ENCODE measurements at regions not wholly inside any gene's neighbourhood (a gene's known extent, or its start where the extent isn't known, plus 50 kb on each side); places are given as distances from the start of the nearest gene placed in this dataset.

DNA sequence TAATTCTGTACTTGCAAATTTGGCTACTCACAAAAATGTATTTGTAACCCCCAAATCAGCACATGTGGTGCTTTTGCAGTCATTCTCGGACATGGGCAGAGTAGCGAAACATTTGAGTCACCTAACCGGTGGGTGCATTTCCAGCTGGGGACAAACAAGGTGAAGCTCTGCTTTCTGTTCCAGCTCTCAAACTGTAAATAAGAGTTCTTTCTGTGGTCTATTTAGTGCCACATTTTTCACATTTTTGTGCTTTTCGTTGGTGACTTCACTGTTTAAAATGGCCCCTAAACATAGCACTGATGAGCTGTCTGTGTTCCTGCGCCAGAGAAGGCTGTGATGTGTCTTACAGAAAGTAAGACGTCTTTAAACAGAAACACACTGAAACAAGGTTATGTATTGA is 244.5 kb downstream of the CDC5L start:
- DNase-seq (ENCODE audit: low read depth, low spot score) (no peak), ATAC-seq (no peak)
- POLR2A ChIA-PET: no interaction called here
- Histone ChIP-seq H3K4me1 (ENCODE audit: control insufficient read depth, insufficient read depth, low read length) (no peaks in the 10 kb centered on the region; the same call in 1 of the 2 replicates), H3K36me3 (ENCODE audit: control insufficient read depth, insufficient read depth, low read length) (no peaks in the 10 kb centered on the region), H3K4me3 (ENCODE audit: low read depth in 2 of 2, low read length in 2 of 2) (no peak overlapping the region), H3K9me3 (ENCODE audit: control insufficient read depth, insufficient read depth, low read depth, low read length) (no peaks in the 10 kb centered on the region), H3K27me3 (ENCODE audit: control insufficient read depth, insufficient read depth, low read length) (peaks cover 2% of the 10 kb centered on the region; the same call in 1 of the 2 replicates), H3K27ac (ENCODE audit: low read length) (no peak overlapping the region)
- TF ChIP-seq POLR2AphosphoS5 (IDR thresholded peaks at IDR 0.05; ENCODE audit: low read depth, low read length): no peak
- TF ChIP-seq, protein P1, sequence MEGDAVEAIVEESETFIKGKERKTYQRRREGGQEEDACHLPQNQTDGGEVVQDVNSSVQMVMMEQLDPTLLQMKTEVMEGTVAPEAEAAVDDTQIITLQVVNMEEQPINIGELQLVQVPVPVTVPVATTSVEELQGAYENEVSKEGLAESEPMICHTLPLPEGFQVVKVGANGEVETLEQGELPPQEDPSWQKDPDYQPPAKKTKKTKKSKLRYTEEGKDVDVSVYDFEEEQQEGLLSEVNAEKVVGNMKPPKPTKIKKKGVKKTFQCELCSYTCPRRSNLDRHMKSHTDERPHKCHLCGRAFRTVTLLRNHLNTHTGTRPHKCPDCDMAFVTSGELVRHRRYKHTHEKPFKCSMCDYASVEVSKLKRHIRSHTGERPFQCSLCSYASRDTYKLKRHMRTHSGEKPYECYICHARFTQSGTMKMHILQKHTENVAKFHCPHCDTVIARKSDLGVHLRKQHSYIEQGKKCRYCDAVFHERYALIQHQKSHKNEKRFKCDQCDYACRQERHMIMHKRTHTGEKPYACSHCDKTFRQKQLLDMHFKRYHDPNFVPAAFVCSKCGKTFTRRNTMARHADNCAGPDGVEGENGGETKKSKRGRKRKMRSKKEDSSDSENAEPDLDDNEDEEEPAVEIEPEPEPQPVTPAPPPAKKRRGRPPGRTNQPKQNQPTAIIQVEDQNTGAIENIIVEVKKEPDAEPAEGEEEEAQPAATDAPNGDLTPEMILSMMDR (IDR thresholded peaks at IDR 0.05): no peak
- TF ChIP-seq TCF7L2 (IDR thresholded peaks at IDR 0.05; ENCODE audit: low read depth, low read length): no peak
- no peak for TF ChIP-seq SIN3A (IDR thresholded peaks at IDR 0.05; ENCODE audit: borderline replicate concordance, insufficient read depth, low read depth, low read length)
- TF ChIP-seq, protein P2, sequence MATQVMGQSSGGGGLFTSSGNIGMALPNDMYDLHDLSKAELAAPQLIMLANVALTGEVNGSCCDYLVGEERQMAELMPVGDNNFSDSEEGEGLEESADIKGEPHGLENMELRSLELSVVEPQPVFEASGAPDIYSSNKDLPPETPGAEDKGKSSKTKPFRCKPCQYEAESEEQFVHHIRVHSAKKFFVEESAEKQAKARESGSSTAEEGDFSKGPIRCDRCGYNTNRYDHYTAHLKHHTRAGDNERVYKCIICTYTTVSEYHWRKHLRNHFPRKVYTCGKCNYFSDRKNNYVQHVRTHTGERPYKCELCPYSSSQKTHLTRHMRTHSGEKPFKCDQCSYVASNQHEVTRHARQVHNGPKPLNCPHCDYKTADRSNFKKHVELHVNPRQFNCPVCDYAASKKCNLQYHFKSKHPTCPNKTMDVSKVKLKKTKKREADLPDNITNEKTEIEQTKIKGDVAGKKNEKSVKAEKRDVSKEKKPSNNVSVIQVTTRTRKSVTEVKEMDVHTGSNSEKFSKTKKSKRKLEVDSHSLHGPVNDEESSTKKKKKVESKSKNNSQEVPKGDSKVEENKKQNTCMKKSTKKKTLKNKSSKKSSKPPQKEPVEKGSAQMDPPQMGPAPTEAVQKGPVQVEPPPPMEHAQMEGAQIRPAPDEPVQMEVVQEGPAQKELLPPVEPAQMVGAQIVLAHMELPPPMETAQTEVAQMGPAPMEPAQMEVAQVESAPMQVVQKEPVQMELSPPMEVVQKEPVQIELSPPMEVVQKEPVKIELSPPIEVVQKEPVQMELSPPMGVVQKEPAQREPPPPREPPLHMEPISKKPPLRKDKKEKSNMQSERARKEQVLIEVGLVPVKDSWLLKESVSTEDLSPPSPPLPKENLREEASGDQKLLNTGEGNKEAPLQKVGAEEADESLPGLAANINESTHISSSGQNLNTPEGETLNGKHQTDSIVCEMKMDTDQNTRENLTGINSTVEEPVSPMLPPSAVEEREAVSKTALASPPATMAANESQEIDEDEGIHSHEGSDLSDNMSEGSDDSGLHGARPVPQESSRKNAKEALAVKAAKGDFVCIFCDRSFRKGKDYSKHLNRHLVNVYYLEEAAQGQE (IDR thresholded peaks at IDR 0.05; ENCODE audit: insufficient read depth in 1 of 2, low read depth in 2 of 2, low read length in 1 of 2): no peak
- intact Hi-C loops (cut with micrococcal nuclease; ENCODE audit: unreplicated experiment) (loop anchor here (5.0 kb wide), 1 partner anchor 785 kb away; no protein-coding TSS in a partner anchor), in situ Hi-C loops (cut with HindIII; ENCODE audit: low pct_unique_long_range_greater_than_20kb, low sequenced_read_pairs) (no loop called here)
- BruUV-seq (replicated peaks): no TSS peak
- CTCF ChIA-PET: no interaction called here

DNA sequence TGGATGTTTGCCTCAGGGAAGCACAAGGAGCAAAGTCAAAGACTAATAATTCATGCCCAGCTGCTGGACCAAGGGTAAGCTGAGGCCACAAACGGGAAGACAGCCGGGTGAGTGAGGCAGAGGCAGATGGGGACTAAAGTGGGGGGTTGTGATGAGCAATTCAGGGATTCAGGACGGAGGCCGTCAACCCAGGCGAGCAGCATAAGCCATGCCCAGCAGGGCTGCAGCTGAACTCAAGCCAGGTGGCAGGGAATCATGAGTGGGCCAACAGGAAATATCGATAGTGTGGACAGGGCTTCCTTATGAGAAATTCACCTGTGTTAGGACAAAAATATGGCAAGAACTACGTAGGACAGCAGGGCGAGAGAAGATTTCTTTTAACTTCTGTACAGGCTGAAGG is 246.8 kb downstream of the CDC5L start:
- no peak overlapping the region for H3K27ac ChIP-seq (ENCODE audit: low read length)
- no TSS peak for BruUV-seq (replicated peaks)
- no peaks in the 10 kb centered on the region; the same call in 1 of the 2 replicates for H3K4me1 ChIP-seq (ENCODE audit: control insufficient read depth, insufficient read depth, low read length)
- no peaks in the 10 kb centered on the region for H3K9me3 ChIP-seq (ENCODE audit: control insufficient read depth, insufficient read depth, low read depth, low read length)
- no peak for ATAC-seq
- POLR2A ChIA-PET: no interaction called here
- no peak overlapping the region for H3K4me3 ChIP-seq (ENCODE audit: low read depth in 2 of 2, low read length in 2 of 2)
- intact Hi-C loops (cut with micrococcal nuclease; ENCODE audit: unreplicated experiment): loop anchor here (5.0 kb wide), 1 partner anchor 783 kb away; no protein-coding TSS in a partner anchor
- H3K27me3 ChIP-seq (ENCODE audit: control insufficient read depth, insufficient read depth, low read length): peaks cover 2% of the 10 kb centered on the region; the same call in 1 of the 2 replicates
- in situ Hi-C loops (cut with HindIII; ENCODE audit: low pct_unique_long_range_greater_than_20kb, low sequenced_read_pairs): no loop called here
- no peak for TF ChIP-seq TCF7L2 (IDR thresholded peaks at IDR 0.05; ENCODE audit: low read depth, low read length)
- TF ChIP-seq, protein P2 (IDR thresholded peaks at IDR 0.05; ENCODE audit: insufficient read depth in 1 of 2, low read depth in 2 of 2, low read length in 1 of 2): no peak
- TF ChIP-seq, protein P1 (IDR thresholded peaks at IDR 0.05): no peak
- no peak for TF ChIP-seq POLR2AphosphoS5 (IDR thresholded peaks at IDR 0.05; ENCODE audit: low read depth, low read length)
- no peak for TF ChIP-seq SIN3A (IDR thresholded peaks at IDR 0.05; ENCODE audit: borderline replicate concordance, insufficient read depth, low read depth, low read length)
- CTCF ChIA-PET: no interaction called here
- H3K36me3 ChIP-seq (ENCODE audit: control insufficient read depth, insufficient read depth, low read length): no peaks in the 10 kb centered on the region
- DNase-seq (ENCODE audit: low read depth, low spot score): no peak
